ENCODE measurements at regions not wholly inside any gene's neighbourhood (a gene's known extent, or its start where the extent isn't known, plus 50 kb on each side); places are given as distances from the start of the nearest gene placed in this dataset.

DNA sequence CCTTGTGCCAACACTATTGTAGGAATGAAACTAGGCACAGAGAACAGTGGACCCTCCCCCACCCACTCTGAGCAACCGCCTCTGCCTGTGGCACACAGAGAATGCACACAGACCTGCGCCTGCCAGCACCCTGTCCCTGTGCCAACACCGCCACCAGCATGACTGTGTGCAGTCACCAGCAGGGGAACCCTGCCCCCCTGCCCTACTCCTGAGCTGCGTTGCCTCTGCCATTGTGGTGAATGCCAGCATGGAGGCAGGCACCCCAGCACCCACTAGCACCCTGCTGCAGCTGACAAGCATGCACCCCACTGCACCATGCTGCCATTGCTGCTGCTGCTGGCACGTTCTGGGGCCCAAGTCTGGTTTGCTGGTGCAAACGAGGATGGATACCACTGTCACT, 94.4 kb upstream of the PRLR start:
- DNase-seq (ENCODE audit: low read depth in 2 of 3, low spot score in 1 of 3) = no peak

- no peak for DNase-seq (ENCODE audit: low read depth in 2 of 3, low spot score in 1 of 3)
These were observed 93.9 kb upstream of the PRLR start for GRCh38 chr5:35324201-35324600.

DNA sequence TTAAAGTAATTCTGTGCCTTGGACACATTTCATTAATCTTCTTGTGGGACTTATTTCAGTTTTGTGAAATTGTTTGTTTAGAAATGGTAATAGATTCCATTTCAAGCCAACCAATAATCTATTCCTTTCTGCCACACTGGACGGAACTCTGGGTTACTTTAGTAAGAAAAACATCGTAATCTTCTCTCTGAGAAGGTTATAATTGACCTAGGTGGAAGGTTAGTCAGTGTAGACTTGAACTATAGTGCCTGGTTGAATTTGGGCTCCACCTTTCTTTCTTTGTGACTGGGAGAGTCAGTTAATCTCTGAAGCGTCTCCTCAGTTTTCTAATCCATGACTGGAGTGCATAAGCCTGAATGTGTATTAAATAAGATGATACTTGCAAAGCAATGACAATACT, 89.7 kb upstream of the PRLR start:
- no peak for DNase-seq (ENCODE audit: low read depth in 2 of 3, low spot score in 1 of 3)

DNA sequence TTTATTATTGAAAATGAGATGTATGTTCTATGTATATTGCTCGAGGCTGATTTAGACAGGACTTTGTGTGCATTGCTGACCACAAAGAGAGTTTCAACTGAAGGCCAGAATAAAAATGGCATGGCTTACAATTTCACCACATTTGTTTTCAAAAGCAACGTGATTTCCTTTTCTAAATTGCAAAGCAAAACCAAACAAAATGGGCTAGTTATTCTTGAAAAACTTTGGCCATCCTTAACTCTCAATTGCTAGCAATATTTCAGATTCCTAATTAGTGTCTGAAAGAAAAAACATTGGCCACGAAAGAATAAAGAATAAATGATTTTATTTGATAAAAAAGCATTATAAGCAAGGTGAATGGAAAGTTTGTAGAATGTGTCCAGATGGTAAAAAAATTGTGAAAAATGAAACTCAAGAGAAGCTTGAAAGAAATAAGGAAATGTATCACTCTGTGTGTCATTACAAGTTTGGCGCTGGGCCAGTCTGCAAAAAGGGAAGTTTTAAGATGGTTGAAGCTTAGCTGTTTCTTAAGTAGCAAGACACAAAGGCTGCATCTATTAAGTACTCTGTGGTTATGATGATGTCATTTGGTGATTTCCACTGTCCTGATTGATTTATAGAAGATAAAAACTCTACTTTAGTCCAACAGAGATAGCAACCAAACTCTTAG, 89.2 kb upstream of the PRLR start:
- peak; percentile 53 to 76 (median 67) for DNase-seq (ENCODE audit: low read depth in 2 of 3, low spot score in 1 of 3)

- no peak for DNase-seq (ENCODE audit: low read depth in 2 of 3, low spot score in 1 of 3)
These were observed 87.3 kb upstream of the PRLR start for GRCh38 chr5:35317586-35317985.

DNA sequence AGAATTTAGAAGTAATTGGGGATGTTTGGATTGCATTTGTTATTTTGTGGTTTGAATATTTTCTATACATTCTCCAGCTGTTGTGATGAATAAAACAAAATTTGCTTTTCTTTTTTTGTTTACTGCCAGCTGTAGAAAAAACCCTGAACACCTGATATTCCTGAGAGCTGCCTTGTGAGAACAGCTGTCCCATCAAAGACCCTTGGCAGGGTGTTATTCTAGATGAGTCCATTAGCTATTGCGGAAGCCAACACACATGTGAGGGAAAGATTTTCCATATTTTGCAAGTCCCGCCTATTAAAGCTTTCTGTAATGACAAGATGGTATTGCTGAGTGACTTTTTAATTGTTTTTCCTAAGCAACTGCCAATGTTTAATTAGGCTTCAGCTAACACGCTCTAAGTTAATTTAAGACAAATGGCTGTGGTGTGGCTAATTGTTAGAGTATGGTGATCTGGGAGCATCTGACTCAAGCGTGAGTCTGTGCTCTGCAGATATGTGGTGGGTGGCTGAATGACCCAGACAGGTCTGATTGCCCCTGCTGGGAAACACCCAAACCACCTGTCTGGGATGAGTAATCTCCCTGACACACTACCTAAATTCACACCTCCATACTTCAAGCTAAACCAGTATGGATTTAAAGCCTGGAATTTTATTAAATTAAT, 86.5 kb upstream of the PRLR start:
- peak in 1 of 3 donors; percentile 3 for DNase-seq (ENCODE audit: low read depth in 2 of 3, low spot score in 1 of 3)

DNA sequence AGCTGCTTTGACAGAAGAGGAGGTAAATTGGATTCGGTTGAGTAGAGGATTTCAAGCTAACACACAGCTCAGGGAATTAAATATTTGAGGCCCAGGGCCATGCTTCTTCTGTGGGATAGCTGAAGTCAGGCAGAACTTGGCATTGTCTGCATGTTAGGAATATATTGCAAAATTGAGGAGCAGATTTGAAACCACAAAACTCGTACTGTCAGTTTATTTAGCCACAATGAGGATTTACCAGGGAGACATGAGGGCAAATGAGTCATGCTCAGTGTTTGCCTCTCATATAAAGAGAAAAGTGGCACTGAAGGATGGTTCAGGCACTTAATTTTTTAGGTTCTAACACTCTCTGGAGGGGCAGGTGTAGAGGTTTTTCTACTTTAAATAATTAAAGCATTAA, 83.0 kb upstream of the PRLR start:
- no peak for DNase-seq (ENCODE audit: low read depth in 2 of 3, low spot score in 1 of 3)

GRCh38 chr5:35312267-35312666, 82.0 kb upstream of the PRLR start:
- no peak for DNase-seq (ENCODE audit: low read depth in 2 of 3, low spot score in 1 of 3)

- DNase-seq (ENCODE audit: low read depth in 2 of 3, low spot score in 1 of 3) = no peak
These were observed 79.3 kb upstream of the PRLR start for GRCh38 chr5:35309365-35310130.

DNA sequence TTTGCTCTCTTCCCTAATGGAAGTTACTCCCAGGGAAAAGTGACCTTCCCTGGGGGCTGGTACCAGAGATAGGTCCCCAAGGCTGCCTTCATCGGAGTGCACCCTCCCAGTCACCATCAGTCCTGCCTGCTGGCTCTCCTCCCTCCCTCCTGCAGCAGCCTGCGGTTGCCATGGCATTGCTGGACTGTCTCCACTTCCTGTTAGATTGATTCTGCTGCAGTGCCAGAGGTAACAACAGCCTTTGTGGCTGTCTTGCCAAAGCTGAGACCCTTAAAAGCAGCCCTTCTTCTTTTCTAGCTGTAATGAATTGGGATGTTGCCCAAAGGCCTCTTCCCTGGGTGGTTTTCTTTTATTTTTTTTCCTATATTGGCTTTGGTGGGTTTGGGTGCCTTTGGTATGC, 78.1 kb upstream of the PRLR start:
- DNase-seq (ENCODE audit: low read depth in 2 of 3, low spot score in 1 of 3) = no peak

DNA sequence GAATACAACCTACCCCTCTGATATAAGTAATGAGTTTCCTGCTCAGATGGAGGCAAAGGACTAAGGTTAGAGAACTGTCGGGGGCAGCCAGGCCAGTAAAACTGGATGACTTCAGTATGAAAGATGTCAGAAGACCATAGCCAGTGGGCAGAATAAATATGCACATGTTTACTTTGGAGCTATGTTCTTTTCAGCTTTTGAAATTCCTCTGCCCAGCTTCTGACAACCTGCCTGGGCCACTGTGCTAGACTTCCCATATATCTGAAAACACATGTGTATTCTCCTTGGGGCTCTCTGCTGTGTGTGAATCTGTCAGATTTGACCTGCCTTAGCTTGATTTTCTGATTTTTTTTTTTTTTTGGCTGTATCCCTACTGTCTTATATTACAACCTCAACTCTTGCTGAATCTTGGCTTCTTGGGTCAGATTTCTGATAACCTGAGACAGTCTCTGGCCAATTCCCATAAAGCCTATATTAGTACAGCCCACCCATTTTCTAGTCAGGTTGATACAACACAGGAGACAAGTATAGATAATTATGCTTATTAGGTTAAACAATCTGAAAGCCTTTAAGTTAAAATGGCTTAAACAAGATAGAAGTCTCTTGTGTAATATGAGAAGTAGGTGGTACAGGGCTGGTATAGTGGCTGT, 76.6 kb upstream of the PRLR start:
- no peak for DNase-seq (ENCODE audit: low read depth in 2 of 3, low spot score in 1 of 3)

- DNase-seq (ENCODE audit: low read depth in 2 of 3, low spot score in 1 of 3) = no peak
These were observed 75.2 kb upstream of the PRLR start for GRCh38 chr5:35305336-35306020.

DNA sequence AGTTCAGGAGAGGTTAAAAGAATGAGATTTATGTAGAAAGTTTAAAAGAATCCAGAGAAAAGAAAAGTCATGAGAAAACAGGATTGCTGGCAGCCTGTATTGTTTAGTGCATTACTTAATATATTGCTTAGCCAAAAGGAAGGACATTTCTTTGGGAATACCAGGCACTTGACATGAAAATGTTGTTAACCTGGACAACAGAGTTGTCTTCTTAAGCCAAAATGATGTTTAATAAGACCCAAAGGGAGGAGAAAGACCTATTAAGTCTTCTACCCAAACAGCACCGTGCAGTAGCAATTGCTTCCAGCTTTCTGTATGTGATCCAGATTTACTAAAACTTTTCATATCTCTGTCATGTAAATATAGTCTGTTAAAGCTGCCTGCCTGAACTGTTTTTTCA, 74.0 kb upstream of the PRLR start:
- no peak for DNase-seq (ENCODE audit: low read depth in 2 of 3, low spot score in 1 of 3)

DNA sequence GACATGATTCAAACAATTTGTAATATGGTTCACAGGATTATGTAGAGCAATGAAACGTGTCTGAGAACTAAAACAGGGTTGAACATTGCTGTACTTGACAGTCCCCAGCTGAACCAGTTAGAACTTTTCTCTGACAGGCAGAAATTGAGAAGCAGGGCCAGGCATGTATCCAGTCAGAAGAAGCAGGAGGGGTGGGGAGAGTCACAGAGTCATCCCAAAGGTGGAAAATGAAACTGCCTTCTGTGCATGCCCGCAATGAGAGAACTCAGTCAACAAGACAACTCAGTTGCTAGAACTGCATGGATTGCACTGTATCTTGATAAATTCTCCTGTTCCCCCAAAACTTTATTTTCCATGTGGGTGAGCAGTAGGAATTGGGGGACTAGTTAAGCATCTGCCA, 72.9 kb upstream of the PRLR start:
- no peak for DNase-seq (ENCODE audit: low read depth in 2 of 3, low spot score in 1 of 3)

GRCh38 chr5:35302544-35302943, 72.3 kb upstream of the PRLR start:
- no peak for DNase-seq (ENCODE audit: low read depth in 2 of 3, low spot score in 1 of 3)

- DNase-seq (ENCODE audit: low read depth in 2 of 3, low spot score in 1 of 3) = no peak
These were observed 67.5 kb upstream of the PRLR start for GRCh38 chr5:35297755-35298154.

- DNase-seq (ENCODE audit: low read depth in 2 of 3, low spot score in 1 of 3) = no peak
These were observed 64.7 kb upstream of the PRLR start for GRCh38 chr5:35294976-35295375.

DNA sequence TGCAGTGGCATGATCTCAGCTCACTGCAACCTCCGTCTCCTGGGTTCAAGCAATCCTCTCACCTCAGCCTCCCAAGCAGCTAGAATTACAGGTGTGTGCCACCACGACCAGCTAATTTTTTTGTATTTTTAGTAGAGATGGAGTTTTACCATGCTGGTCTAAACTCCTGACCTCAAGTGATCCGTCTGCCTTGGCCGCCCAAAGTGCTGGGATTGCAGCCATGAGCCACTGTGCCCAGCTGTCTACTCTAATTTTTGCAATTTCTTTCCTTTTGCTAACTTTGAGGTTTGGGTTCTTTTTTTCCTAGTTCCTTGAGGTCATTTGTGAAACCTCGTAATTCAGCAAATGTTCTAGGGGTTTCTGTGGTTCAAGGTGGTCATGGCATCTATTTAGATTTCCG, 63.7 kb upstream of the PRLR start:
- DNase-seq (ENCODE audit: low read depth in 2 of 3, low spot score in 1 of 3) = no peak

- DNase-seq (ENCODE audit: low read depth in 2 of 3, low spot score in 1 of 3) = no peak
These were observed 55.1 kb upstream of the PRLR start for GRCh38 chr5:35285435-35285834.

DNA sequence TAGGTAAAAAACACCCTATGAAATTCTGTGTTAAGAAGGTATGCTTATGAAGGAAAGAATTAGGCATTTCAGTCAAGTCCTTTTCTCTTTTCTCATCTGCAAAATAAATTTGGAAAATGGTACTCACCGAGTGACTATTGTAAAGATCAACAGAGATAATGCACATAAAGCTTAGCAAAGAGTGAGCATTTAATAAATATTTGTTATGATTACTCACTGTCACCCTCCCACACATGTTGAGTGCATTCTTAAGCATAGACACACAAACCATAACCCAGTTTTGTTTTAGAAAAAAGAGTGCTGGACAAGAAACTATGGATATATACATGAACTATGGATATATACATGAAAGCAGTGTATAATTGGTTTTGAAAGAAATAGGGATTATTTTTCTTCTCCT, 54.7 kb upstream of the PRLR start:
- DNase-seq (ENCODE audit: low read depth in 2 of 3, low spot score in 1 of 3) = no peak

- DNase-seq (ENCODE audit: low read depth in 2 of 3, low spot score in 1 of 3) = no peak
These were observed 54.1 kb upstream of the PRLR start for GRCh38 chr5:35284364-35284763.
